ENCODE measurements at regions not wholly inside any gene's neighbourhood (a gene's known extent, or its start where the extent isn't known, plus 50 kb on each side); places are given as distances from the start of the nearest gene placed in this dataset.
"Not testable (repeated sequence)": the region's sequence is repeated elsewhere in the genome, so short reads cannot be mapped to it uniquely, and the experiment has no call there.

DNA sequence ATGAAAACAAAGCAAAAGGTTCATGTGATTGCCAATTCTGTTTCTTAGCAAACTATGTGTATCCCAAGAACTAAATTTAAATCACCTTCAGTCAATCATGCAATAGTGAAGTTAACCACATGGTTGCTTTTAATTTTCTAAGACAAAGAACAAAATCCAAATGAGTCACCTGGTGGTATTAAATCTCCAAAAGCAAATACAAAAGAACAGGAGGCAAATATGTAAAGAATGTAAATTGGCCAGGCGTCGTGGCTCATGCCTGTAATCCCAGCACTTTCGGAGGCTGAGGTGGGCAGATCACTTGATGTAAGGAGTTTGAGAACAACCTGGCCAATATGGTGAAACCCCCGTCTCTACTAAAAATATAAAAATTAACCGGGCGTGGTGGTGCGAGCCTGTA, 54.2 kb upstream of the PIK3R4 start:
- DNase-seq (ENCODE audit: low spot score), result no peak

DNA sequence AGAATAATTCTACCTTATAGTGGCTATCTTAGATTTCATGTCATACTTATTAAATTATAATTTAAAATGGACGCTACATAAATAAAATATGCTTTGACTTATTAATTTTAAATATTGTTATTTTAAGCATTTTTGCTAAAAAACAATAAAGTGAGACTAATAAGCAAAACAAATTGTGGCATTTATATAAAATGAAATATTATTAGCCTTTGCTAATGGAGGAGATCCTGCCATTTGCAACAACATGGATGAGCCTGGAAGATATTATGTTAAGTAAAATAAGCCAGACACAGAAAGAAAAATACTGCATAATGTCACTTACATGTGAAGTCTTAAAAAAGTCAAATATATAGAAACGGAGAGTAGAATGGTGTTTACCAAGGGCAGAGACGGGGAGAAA, 54.8 kb upstream of the PIK3R4 start:
- DNase-seq (ENCODE audit: low spot score), result no peak

DNA sequence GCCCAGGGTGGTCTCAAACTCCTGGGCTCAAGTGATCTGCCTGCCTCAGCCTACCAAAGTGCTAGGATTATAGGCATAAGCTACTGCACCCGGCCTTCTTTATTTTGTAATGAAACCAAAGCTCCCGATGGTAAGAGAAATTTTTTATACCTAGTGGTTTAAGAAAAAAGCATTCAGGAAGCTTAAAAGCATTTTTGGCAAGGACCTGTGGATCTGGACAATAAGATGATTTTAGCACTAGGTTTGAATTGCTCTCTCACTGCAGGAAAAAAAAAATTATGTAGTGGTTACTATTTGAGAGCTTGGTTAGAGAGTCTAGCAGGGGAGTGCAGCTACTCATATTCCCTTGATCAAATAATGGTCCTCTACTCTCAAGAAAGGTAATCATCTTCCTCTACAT, 64.9 kb upstream of the PIK3R4 start:
- DNase-seq (ENCODE audit: low spot score), result no peak

DNA sequence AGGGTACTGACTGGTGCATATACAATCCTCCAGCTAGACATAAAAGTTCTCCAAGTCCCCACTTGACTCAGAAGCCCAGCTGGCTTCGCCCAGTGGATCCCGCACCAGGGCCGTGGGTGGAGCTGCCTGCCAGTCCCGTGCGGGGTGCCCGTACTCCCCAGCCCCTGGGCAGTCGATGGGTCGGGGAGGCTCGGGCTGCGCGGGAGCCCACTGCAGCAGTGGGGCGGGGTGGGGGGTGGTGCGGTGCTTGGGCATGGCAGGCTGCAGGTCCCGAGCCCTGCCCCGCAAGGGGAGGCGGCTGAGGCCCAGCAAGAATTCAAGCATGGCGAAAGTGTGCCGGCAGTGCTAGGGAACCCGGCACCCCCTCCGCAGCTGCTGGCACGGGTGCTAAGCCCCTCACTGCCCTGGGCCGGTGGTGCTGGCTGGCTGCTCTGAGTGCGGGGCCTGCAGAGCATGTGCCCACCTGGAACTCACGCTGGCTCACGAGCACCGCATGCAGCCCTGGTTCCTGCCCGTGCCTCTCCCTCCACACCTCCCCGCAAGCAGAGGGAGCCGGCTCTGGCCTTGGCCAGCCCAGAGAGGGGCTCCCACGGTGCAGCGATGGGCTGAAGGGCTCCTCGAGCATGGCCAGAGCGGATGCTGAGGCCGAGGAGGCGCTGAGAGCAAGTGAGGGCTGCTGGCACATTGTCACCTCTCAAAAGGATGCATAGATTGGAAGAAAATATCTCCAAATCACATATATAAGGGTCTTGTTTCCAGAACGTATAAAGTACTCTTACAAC, 68.3 kb upstream of the PIK3R4 start:
- no peak for DNase-seq (ENCODE audit: low spot score)

DNA sequence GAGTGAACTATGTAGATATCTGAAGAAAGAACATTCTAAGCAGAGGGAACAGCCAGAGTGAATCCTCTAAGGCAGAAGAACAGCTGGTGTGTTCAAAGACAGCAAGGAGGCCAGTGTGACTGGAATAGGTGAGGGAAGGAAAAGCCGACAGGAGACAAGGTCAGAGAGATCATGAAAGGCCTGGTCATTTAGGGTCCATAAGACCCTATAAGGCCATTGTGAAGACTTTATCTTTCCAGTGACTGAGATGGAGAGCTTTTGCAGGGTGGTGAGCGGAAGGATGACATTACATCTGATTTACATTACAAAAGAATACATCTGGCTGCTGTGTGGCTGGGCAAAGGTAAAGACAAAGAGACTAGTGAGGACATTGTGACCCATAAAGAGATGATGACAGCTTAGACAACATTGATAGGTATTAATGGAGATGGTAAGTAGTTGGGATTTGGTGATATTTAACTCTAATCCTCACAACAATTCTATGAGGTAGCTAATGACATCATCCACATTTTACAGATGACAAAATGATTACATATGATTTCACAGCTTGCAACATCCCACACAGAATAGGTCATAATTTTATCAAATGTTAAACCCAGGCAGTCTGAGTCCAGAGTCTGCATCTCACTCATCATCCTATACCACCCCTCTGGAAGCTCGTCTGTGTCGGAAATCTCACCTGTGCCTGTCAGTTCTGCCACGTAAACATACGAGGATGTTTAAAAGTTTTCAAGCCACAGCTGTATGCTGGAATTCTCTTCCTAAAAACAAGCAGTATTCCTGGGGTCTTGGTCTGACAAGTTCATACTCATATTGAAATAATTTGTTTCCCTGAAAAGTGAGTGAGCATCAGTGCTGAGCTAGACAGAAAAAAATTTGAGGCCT, 70.2 kb upstream of the PIK3R4 start:
- no peak for DNase-seq (ENCODE audit: low spot score)

DNA sequence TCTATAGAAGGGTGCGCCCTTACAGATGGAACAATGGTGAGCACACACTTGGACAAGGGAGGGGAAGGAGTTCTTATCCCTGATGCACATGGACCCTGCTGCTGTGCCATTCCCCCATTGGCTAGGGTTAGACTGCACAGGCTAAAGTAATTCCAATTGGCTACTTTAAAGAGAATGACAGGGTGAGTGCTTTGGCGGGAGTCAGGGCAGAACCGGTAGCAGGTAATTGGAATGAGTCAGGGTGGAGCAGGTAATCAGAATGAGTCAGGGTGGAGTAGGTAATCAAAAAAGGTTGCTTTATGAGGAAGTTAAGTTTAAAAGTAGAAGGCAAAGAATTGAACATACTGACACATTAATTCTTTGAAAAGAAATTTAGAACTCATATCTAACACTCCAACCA, 71.4 kb upstream of the PIK3R4 start:
- not testable (repeated sequence) for DNase-seq (ENCODE audit: low spot score)

DNA sequence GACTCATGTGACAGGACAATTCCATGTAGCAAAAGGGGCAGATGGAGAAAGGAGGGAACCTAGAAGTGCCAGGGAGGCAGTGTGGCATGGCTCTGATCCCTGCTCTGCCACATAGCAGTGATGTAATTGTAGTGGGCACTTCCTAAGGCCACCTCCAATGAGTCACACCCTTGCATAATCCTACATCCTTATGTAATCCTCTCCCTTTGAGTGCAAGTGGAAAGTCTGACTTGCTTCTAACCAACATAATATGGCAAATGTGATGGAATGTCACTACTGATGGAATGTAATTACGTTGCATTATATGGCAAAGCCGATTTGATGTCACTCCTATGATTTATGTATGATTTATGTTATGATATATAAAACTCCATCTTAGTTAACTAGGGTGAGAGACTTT, 72.9 kb upstream of the ATP2C1 start:
- peak; percentile 37 for DNase-seq (ENCODE audit: low spot score)

DNA sequence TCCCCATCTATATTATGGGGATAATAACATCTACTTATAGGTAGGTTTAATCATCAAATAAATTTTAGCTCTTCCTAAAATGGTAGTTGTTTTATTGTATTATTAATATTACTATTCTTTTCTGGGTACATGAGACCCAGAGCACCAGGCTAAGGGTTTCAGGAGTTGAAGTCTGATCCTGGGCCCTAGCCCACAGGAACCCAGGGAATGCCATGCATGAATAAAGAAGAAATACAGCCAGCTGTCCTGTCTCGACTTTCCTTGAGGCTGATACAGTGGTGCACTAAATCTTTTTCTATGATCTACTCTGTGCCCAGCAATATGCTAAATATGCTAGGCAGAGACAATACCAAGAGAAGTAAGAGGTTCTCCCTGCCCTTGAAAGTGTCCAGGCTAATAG, 72.1 kb upstream of the ATP2C1 start:
- no peak for DNase-seq (ENCODE audit: low spot score)

DNA sequence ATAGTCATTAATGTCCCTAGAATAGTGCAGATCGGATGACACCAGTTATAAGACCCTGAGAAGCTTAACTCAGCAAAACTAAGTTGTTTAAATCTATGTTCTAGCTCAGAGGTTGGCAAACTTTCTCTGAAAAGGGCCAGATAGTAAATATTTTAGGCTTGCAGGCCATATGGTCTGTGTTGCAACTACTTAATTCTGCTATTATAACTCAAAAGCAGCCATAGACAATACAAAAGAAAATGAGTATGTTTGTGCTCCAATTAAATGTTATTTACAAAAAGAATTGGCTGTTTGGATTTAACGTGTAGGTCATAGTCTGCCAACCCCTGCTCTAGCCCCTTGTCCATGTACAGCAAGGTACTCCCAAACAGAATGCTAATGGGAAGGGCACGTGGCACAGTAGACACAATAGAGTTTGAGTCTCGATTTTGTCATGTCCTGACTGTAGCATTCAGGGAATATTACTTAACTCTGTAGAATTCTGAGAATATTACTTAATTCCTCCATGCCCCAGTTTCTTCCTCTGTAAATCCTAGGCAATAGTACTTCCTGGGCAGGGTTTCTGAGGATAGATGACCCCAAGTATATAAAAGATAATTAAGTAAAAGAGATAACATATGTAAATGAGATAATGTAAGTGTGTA, 70.5 kb upstream of the ATP2C1 start:
- no peak for DNase-seq (ENCODE audit: low spot score)

DNA sequence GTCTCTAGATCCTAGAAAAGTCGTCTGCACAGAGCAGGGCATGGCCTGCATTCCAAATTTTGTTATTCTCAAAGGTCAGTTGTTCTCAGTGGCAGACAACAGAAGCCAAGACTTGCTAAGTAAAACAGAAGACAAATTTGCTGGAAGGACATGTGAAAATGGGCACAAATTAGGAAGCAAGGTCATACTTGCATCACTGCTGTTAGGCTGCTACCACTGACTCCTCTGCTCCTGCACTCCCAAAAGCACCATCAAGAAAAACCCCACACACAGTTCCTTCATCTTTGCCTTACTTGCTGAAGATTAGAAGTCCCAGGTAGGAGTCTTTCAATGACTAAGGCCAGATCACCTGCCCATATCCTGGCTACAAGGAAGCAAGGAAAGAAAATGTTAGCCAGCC, 69.9 kb upstream of the ATP2C1 start:
- no peak for DNase-seq (ENCODE audit: low spot score)

DNA sequence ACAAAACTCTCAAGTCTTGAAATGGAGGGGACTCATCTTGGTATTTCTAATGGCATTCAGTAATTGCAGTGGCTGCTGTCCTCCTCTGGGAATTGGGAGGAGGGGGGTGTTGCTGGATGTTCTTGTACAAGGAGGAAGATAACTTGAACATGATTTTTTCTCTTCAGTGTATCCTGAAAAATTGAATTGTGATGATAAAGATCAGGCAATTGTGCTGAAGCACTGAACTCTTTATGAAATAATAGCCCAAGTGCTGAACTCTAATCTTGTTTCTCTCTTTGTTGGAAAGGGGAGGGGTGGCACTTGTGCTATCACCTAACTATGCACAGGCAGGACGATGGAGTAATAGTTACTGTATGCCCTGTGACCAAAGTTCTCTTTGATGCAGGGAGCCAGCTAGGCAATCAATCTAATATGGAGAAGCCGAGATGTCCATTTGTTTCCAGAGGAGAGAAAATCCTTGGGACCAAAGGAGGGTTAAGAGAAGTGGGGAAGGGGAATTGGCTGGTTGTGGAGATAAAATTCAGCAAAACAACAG, 68.1 kb upstream of the ATP2C1 start:
- no peak for DNase-seq (ENCODE audit: low spot score)

DNA sequence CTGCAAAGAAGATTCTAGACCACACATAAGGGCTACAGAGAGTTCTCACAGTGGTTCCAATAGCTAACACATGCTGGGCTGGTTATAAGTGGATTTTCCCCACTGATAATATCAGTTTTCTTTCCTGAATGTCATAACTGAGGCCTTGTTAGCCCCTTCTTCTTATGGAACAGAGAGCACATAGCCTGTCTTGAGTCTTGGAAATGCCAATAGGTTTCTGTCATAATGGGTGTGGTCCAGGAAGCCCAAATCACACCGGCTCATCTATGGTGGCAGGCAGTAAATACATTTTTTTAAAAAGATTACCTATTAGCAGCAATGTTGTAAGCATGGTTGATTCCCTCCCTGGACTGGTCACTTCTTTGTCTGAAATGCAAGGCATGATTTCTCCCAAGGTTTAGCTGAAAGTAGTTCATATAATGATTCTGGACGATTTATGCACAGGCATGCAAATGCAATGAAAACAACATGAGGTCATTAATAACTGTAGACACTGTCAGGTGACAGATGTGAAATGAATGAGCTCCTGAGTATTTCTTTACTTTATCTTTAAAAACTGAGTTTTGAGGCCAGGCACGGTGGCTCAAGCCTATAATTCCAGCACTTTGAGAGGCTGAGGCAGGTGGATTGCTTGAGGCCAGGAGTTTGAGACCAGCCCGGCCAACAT, 67.2 kb upstream of the ATP2C1 start:
- DNase-seq (ENCODE audit: low spot score), result no peak

DNA sequence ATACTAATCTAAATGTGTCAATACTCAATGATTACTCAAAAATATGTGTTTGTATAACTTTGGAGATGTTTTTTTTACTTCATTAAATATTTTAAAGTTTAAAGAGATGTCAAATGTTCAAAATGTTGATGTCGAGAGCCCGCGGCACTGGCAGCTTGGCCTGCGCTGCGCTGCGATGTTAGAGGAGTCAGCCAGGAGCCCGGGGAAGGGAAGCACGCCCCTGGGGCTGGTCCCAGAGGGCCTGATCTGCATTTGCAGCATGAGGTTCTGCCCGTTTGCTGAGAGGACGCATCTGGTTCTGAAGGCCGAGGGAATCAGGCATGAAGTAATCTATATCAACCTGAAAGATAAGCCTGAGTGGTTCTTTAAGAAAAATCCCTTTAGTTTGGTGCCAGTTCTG, 66.4 kb upstream of the ATP2C1 start:
- DNase-seq (ENCODE audit: low spot score), result no peak

DNA sequence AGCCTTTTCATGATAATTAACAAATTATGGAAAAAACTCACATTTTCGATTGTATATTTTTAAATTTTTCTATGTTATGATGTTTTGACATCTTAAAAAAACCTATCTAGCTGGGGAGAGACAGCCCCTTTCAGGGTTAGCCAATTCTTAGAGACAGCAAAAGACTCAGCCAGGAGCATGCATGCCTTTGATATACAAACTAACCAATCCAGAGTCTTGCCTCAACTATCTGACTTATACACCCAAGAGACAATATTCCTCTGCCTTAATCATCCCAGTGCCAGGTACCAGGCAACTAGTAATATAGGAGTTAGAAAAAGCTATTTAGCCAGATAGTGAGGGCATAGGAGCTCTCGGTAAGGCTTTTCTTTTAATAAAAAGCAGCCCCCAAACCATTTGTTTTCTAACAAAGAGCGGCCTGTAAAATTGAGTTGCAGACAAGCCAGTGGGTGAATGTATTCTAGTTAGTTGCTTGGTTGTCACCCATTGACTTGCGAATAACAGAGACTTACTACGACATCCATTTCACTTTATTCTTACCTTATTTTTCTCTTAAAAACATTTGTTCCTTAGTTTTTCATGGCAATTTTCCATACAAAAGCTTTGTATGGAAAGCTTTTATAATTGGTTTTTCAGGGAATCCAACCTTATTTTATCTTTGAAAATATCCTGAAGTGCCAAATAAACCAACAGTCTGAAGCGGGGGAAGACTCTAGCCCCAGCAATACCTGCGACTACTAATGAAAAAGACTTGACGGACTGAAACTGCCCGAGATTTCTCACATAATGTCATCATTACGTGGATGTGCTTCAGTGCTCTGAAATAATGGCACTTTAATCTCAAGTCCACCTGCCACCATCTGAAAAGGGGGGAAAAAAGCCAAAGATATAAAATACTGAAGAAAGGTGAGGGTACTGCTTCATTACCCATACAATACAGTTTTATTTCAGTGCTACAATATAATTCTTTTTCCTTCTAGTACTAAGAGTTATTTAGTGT, 64.6 kb upstream of the ATP2C1 start:
- DNase-seq (ENCODE audit: low spot score), result no peak

DNA sequence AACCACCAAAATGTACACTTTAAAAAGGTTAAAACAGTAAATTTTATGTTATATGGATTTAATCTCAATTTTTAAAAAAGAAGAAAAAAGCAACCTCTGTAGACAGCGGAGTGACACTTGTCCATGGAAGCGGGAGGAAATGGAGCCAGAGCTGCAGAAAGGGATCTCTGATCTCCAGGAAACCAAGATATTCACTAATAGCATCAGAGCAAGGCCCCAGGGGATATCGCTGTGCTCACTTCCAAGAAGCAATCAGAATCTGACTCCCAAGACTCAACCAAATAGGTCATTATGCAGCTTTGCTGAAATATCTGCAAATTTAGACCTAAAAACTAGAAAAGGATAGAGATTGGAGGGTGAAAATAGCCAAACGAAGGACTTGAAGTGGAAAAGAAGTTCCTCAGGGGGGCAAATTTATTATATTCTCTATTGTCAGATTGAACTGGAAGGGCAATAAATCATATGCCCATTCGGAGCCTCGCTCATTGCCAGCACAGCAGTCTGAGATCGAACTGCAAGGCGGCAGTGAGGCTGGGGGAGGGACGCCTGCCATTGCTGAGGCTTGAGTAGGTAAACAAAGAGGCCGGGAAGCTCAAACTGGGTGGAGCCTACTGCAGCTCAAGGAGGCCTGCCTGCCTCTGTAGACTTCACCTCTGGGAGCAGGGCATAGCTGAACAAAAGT, 62.0 kb upstream of the ATP2C1 start:
- DNase-seq (ENCODE audit: low spot score), result no peak

DNA sequence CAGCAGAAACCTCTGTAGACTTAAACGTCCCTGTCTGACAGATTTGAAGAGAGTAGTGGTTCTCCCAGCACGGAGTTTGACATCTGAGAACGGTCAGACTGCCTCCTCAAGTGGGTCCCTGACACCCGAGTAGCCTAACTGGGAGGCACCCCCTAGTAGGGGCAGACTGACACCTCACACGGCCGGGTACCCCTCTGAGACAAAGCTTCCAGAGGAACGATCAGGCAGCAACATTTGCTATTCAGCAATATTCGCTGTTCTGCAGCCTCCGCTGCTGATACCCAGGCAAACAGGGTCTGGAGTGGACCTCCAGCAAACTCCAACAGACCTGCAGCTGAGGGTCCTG, 61.5 kb upstream of the ATP2C1 start:
- DNase-seq (ENCODE audit: low spot score), result not testable (repeated sequence)

DNA sequence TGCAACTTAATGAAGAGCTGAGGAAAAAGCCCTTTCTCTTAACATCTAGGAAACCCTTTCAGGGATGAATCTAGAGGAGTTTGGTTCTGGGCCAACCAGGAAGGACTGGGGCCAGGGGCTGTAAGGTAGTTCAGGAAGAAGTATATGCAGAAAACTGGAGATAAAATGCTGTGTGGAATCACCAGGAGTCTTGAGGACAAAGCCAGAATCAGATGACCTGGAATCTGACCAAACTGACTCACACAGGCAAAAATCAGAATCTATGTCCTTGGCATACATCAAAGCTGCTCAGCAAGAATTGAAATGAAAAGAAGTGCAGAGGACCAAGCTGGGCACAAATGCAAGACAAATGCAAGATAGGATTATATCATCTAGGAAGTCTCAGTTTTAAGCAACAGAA, 59.4 kb upstream of the ATP2C1 start:
- DNase-seq (ENCODE audit: low spot score), result peak; percentile 14

DNA sequence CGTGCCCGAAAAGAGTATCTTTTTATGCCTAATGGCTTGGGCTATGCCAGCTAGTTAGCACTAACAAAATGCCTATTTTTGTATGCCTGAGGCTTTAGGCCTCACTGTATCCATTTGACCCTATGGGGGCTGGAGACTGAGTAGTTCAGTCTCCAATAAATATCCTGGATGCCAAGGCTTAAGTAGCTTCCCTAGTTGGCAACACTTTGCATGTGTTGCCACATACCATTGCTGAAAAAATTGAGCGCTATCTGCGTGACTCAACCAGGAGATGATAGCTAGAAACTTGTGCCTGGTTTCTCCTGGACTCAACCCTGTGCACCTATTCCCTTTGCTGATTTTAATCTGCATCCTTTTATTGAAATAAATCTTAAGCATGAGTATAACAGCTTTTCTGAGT, 58.4 kb upstream of the ATP2C1 start:
- DNase-seq (ENCODE audit: low spot score), result no peak

DNA sequence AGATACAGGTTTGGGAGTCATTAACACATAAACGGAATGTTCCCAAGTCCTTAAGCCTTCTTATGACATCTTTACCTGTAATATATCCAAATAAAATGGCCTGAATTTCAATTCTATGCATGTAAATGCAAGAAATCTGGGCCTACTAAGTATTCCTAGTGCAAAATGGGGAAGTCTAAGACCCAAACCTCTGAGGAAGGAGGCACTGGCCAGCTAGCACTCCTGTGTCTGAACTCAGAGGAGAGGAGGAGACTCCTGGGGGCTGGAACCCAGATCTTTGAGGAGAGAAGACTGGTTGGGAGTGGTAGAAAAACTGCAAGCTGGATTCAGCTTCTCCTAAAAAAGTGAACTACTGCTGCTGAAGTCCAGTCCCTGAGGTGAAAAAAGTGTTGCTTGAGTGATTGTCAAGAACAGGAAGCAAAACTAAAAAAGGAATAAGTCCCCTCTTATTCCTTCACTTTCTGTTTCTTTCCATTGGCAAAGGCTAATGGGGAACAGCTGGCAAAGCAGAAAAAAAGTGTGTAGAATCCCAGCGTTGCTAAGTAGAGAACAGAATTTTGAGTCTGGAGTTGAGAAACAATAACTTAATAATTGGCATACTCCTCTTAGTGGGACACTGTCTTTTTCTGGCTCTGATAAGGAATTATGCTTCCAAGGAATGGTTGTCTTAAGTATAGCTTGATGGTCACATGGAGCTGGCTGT, 54.8 kb upstream of the ATP2C1 start:
- no peak for DNase-seq (ENCODE audit: low spot score)

DNA sequence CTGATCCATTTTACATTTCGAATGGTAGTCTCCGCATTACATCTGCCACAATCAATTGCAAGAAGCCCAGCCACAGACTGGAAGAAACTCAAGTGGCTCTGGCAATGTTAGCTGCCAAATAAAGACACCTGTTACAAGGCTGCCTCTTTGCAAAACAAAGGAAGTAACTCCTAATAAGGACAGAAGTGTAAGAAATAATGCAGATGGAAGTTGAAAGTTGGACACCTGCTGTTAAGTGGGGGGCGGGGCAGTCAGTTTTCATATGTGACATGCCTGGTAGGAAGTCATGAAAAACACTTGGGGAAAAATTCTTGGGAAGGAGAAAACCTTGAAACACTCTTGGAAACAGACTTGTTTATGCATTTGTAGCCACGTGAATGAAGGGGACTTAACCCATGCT, 54.1 kb upstream of the ATP2C1 start:
- no peak for DNase-seq (ENCODE audit: low spot score)
